Left lung (tissue), 4 donors: ENCODE measurements at regions not wholly inside any gene's neighbourhood (a gene's known extent, or its start where the extent isn't known, plus 50 kb on each side); places are given as distances from the start of the nearest gene placed in this dataset.

Source experiments
- ATAC-seq: fragments of 200-7000 bp; cut with Tn5 transposase; one replicate; pipeline ENCODE4 v1.9.1; 2020; ENCODE audit warnings: moderate library complexity
- DNase-seq, 4 donors: peaks; one replicate each; pipeline ENCODE4 v3.0.0-alpha.2; 2013 to 2020
- H3K27ac ChIP-seq, 2 donors: fragments of 200-600 bp; sonication (generic) in 1 of 2; one replicate each; pipeline versions ENCODE4 v1.5.0 to v1.8.0; 2020 to 2021
- H3K27me3 ChIP-seq, 2 donors: fragments of 200-600 bp; sonication (generic) in 1 of 2; one replicate each; pipeline versions ENCODE4 v1.5.0 to v1.8.0; 2020 to 2021
- H3K36me3 ChIP-seq, 2 donors: fragments of 200-600 bp; sonication (generic) in 1 of 2; one replicate each; pipeline versions ENCODE4 v1.5.0 to v1.8.0; 2020 to 2021
- H3K4me1 ChIP-seq, 2 donors: fragments of 200-600 bp; one replicate each; pipeline ENCODE4 v1.8.0; 2021
- H3K4me3 ChIP-seq, 2 donors: fragments of 200-600 bp; sonication (generic) in 1 of 2; one replicate each; pipeline versions ENCODE4 v1.5.0 to v1.8.0; 2020 to 2021; ENCODE audit warnings: mild to moderate bottlenecking in 1 of 2
- H3K9me3 ChIP-seq, 2 donors: fragments of 200-600 bp; sonication (generic) in 1 of 2; one replicate each; pipeline versions ENCODE4 v1.5.0 to v1.8.0; 2020 to 2021
- intact Hi-C, 2 donors: fragments of 100-400 bp; cut with DNase I; formaldehyde crosslinking; loops; one replicate each; pipeline versions ENCODE4 v1.11.2 to v1.14.2; 2022
- TF ChIP-seq, protein P1 (sequence below), 2 donors: fragments of 200-600 bp; sonication (generic) in 1 of 2; IDR thresholded peaks; one replicate each; pipeline versions ENCODE4 v1.5.0 to v1.8.0; 2021; ENCODE audit warnings: antibody characterized with exemption in 2 of 2
- donor health status: DM: no; HTN: yes; CAD: no.
- donor health status: DM: no; HTN: no; CAD: no.

DNA sequence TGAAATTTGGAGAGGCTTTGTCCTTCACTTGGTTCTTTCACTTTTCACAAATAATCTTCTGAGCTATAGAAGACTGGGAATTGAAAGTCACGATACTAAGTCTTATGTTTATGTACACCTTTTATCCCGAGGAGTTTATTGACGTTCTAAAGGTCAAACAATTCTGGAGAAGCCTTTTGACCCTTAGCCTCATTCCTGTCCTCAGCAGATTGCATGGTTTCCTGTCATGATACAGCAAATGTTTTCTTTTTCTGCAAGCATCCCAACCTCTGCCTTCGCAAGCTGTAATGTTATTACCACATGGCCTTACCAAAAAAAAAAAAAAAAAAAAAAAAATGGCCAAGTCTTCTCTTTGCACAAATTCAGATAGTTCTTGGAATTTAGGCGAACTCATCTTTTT, 411.7 kb upstream of the FLRT2 start:
- no peak overlapping the region for H3K27ac ChIP-seq
- no peaks in the 10 kb centered on the region for H3K4me1 ChIP-seq
- TF ChIP-seq, protein P1, sequence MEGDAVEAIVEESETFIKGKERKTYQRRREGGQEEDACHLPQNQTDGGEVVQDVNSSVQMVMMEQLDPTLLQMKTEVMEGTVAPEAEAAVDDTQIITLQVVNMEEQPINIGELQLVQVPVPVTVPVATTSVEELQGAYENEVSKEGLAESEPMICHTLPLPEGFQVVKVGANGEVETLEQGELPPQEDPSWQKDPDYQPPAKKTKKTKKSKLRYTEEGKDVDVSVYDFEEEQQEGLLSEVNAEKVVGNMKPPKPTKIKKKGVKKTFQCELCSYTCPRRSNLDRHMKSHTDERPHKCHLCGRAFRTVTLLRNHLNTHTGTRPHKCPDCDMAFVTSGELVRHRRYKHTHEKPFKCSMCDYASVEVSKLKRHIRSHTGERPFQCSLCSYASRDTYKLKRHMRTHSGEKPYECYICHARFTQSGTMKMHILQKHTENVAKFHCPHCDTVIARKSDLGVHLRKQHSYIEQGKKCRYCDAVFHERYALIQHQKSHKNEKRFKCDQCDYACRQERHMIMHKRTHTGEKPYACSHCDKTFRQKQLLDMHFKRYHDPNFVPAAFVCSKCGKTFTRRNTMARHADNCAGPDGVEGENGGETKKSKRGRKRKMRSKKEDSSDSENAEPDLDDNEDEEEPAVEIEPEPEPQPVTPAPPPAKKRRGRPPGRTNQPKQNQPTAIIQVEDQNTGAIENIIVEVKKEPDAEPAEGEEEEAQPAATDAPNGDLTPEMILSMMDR (IDR thresholded peaks at IDR 0.05) = no peak
- no peak overlapping the region for H3K4me3 ChIP-seq
- ATAC-seq (no peak), DNase-seq (no peak)
- intact Hi-C loops = no loop called here
- peaks cover 0 to under 1% of the 10 kb centered on the region in 2 donors for H3K9me3 ChIP-seq
- H3K36me3 ChIP-seq = no peaks in the 10 kb centered on the region
- no peaks in the 10 kb centered on the region for H3K27me3 ChIP-seq

- Histone ChIP-seq H3K27me3 (no peaks in the 10 kb centered on the region), H3K27ac (no peak overlapping the region), H3K4me1 (no peaks in the 10 kb centered on the region), H3K4me3 (no peak overlapping the region), H3K9me3 (no peaks in the 10 kb centered on the region), H3K36me3 (no peaks in the 10 kb centered on the region)
- intact Hi-C loops = no loop called here
- ATAC-seq (no peak), DNase-seq (no peak)
- TF ChIP-seq, protein P1 (IDR thresholded peaks at IDR 0.05) = no peak
Observed at GRCh38 chr14:85122690-85123089, 407.3 kb upstream of the FLRT2 start.

DNA sequence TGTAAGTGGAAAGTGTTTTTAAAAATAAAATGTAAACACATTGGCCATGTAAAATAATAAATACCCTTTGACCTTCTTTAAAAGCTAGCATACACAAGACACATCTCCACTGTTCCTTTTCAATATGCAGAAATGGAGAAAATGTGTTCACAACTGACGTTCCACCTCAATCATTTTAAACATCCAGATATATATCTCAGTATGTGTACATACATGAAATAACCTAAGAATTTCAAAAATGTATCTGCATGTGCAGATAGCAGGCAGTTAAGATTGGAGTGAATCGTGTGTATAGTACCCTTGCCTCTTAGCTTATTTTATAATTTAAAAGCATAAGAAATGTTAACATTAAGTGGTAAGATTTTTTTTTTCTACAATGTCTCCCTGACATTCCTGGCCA, 406.2 kb upstream of the FLRT2 start:
- intact Hi-C loops = no loop called here
- TF ChIP-seq, protein P1 (IDR thresholded peaks at IDR 0.05) = no peak
- DNase-seq (no peak), ATAC-seq (no peak)
- Histone ChIP-seq H3K27ac (no peak overlapping the region), H3K9me3 (no peaks in the 10 kb centered on the region), H3K36me3 (no peaks in the 10 kb centered on the region), H3K4me3 (no peak overlapping the region), H3K4me1 (no peaks in the 10 kb centered on the region), H3K27me3 (no peaks in the 10 kb centered on the region)

DNA sequence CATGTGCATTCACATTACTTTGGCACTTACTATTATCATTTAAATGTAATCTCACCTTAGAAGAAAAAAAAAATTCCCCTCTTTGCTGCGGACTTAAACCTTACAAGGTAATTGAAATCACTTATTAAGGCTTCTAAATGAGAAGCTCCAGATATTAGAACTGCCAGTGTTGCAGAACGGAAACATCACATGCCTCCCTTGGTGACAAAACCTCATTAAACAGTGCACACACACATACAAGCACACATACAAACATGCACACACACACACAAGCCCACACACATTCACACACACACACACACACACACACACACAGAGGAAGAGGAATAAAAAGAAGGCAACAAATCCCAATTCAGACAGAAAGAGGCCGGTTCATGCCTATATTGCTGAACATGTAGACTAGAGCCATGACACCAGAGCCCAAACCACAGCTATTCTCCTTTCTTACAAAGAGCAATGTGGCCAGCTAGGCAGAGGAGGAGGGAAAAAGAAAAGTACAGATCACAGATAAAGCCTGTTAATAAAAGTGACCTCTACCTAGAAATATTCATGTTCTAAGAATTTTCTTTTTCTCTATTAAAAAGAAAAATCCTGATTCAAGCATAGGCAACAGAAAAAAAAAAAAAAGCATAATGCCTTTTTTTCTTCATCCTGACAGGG, 405.2 kb upstream of the FLRT2 start:
- intact Hi-C loops = no loop called here
- DNase-seq (no peak), ATAC-seq (no peak)
- no peak overlapping the region for H3K27ac ChIP-seq
- no peaks in the 10 kb centered on the region for H3K36me3 ChIP-seq
- TF ChIP-seq, protein P1 (IDR thresholded peaks at IDR 0.05) = no peak
- H3K4me3 ChIP-seq = no peak overlapping the region
- no peaks in the 10 kb centered on the region for H3K4me1 ChIP-seq
- H3K27me3 ChIP-seq = no peaks in the 10 kb centered on the region
- H3K9me3 ChIP-seq = no peaks in the 10 kb centered on the region

DNA sequence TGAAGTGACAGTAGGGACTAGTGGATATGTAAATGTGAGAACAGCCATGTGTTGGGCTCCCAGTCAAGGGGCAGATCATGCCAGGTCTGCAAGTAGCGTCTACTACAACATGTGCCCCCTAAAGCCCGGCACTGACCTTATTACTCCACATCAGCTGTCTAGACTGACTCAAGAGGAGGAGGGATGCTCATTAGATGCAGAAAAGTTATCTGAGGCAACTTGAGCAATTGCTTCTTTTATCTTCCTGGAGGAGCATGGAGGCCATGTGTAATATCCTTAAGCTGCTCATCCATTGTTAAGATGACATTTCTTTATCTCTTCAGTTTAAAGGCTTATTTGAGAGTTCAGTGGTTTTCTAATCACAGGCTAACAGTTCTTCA, 404.7 kb upstream of the FLRT2 start:
- no peaks in the 10 kb centered on the region for H3K36me3 ChIP-seq
- ATAC-seq (no peak), DNase-seq (no peak)
- H3K4me3 ChIP-seq = no peak overlapping the region
- no peaks in the 10 kb centered on the region for H3K27me3 ChIP-seq
- H3K4me1 ChIP-seq = no peaks in the 10 kb centered on the region
- H3K9me3 ChIP-seq = no peaks in the 10 kb centered on the region
- no peak overlapping the region for H3K27ac ChIP-seq
- TF ChIP-seq, protein P1 (IDR thresholded peaks at IDR 0.05) = no peak
- intact Hi-C loops = no loop called here
